ENCODE measurements at regions not wholly inside any gene's neighbourhood (a gene's known extent, or its start where the extent isn't known, plus 50 kb on each side); places are given as distances from the start of the nearest gene placed in this dataset.

GRCh38 chr11:87575088-87575487 lies 537.4 kb downstream of the TMEM135 start:
- TF ChIP-seq CTCF (IDR thresholded peaks at IDR 0.05) (no peak), POLR2A (IDR thresholded peaks at IDR 0.05) (no peak)

Measured in Peyer's patch (tissue), 4 donors.